GM06990 (cell line): ENCODE measurements at regions not wholly inside any gene's neighbourhood (a gene's known extent, or its start where the extent isn't known, plus 50 kb on each side); places are given as distances from the start of the nearest gene placed in this dataset.

Source experiments
- DNase-seq: peaks from one replicate; pipeline ENCODE4 v3.0.0-alpha.2; 2011; ENCODE audit not compliant: insufficient read length; ENCODE audit errors: extremely low read depth
- H3K27me3 ChIP-seq: replicated peaks from 2 replicates; pipeline ENCODE4 v1.6.0; 2011; ENCODE audit warnings: low read length; ENCODE audit not compliant: control insufficient read depth, insufficient read depth
- H3K36me3 ChIP-seq: 2 replicates; pipeline ENCODE4 v1.5.1; 2011; ENCODE audit warnings: low read length; ENCODE audit not compliant: control insufficient read depth, insufficient read depth
- H3K4me3 ChIP-seq: replicated peaks from 2 replicates; pipeline ENCODE4 v1.5.1; 2011; ENCODE audit warnings: low read depth, mild to moderate bottlenecking, control low read depth, low read length
- TF ChIP-seq, protein P1 (sequence below): IDR thresholded peaks from 2 replicates; pipeline ENCODE4 v1.5.1; 2011; ENCODE audit warnings: low read length, control low read depth, mild to moderate bottlenecking, inconsistent platforms; ENCODE audit not compliant: insufficient read depth, poor library complexity, severe bottlenecking

DNA sequence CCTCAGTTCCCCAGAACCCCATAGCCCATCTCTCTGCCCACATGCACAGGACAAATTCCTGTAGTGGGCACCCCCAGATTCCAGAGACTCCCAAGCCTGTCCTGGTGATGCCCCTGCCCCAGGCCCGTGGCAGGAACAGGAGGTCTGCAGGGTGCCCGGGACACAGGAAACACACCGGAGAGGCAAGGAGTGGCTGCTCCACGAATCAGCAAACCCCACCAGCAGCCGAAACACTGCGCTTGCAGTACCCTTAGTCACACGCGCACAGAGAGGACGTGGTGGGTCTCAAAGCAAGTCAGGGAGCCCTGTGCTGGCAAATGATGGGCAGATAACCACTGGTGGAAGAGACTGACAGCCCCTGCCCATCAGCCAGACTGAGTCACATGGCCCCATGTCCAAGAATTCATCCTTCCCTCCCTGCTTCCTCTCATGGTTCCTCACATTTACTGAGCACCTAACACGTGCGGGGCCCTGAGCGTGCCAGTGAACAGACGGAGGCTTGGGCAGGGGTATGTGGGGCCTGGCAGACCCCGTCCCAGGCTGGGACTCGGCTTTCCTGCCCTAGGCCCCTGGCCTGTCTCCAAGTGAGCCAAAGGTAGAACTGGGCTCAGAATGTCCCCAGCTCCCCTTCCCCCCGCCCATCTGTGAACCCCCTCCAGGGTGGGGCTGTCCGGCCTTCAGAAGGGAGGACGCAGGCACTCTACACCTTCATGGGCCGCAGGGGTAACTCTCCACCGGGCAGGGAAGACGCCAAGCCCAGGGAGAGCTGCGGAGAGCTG is 130.4 kb upstream of the IQSEC1 start:
- no peaks in the 10 kb centered on the region for H3K36me3 ChIP-seq
- no peak for DNase-seq
- H3K27me3 ChIP-seq = no peaks in the 10 kb centered on the region; the same call in 1 of the 2 replicates
- TF ChIP-seq, protein P1, sequence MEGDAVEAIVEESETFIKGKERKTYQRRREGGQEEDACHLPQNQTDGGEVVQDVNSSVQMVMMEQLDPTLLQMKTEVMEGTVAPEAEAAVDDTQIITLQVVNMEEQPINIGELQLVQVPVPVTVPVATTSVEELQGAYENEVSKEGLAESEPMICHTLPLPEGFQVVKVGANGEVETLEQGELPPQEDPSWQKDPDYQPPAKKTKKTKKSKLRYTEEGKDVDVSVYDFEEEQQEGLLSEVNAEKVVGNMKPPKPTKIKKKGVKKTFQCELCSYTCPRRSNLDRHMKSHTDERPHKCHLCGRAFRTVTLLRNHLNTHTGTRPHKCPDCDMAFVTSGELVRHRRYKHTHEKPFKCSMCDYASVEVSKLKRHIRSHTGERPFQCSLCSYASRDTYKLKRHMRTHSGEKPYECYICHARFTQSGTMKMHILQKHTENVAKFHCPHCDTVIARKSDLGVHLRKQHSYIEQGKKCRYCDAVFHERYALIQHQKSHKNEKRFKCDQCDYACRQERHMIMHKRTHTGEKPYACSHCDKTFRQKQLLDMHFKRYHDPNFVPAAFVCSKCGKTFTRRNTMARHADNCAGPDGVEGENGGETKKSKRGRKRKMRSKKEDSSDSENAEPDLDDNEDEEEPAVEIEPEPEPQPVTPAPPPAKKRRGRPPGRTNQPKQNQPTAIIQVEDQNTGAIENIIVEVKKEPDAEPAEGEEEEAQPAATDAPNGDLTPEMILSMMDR = no peak
- H3K4me3 ChIP-seq = no peak overlapping the region

DNA sequence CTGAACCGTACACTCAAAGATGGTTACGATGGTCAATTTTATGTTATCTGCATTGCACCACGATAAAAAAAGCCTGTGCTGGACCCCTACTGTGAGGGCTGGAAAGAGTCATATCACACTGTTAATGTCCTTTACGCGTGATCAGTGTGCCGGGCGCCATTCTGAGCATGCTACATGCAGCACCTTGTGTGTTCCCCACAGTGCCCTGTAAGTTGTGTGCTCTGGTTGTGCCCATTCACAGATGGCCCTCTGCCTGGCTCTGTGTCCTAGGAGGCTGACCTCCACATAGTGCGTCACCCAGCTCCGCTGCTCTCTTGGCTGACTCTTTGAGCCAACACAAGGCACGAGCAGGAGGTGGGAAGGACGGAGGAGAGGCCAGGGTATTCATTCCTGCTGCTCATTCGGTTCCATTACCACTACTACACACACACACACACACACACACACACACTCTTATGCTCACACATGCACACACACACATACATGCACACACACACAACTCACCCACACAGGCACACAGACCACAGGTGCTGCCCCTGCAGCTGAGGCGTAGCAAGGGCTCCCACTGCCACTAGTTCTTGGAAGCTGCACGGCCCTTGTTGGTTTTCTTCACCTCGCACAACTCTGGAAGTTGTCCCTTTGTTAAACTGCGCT is 129.6 kb upstream of the IQSEC1 start:
- H3K4me3 ChIP-seq = no peak overlapping the region
- TF ChIP-seq, protein P1 = no peak
- H3K36me3 ChIP-seq = no peaks in the 10 kb centered on the region
- H3K27me3 ChIP-seq = no peaks in the 10 kb centered on the region; the same call in 1 of the 2 replicates
- DNase-seq = no peak

- H3K27me3 ChIP-seq = peaks cover 1% of the 10 kb centered on the region; the same call in 1 of the 2 replicates
- TF ChIP-seq, protein P1 = no peak
- H3K4me3 ChIP-seq = no peak overlapping the region
- DNase-seq = no peak
- H3K36me3 ChIP-seq = no peaks in the 10 kb centered on the region
Measured at GRCh38 chr3:13201851-13202250, 128.6 kb upstream of the IQSEC1 start.

DNA sequence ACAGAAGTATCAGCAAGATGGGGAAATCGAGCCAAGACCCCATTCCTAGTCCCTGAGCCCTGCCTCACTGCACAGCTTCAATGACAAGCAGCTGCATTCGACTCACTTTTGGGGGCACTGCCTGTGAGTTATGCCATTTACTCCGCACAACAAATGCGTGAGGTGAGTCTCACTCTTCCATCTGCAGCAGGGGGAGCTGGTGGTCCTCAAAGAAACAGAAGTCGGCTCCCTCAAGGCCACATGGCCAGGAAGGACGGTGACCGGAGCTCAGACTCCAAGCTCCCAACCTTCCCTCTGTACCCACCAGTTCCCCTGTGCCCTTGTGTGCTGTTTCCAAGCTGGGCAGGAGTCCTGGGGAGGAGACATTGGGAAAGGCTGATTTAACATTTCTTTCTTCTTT is 127.7 kb upstream of the IQSEC1 start:
- no peaks in the 10 kb centered on the region for H3K36me3 ChIP-seq
- TF ChIP-seq, protein P1 = no peak
- DNase-seq = no peak

GRCh38 chr3:13200465-13200864 is 127.2 kb upstream of the IQSEC1 start:
- H3K36me3 ChIP-seq = no peaks in the 10 kb centered on the region
- H3K27me3 ChIP-seq = peaks cover 1% of the 10 kb centered on the region
- DNase-seq = no peak
- TF ChIP-seq, protein P1 = no peak
- no peak overlapping the region for H3K4me3 ChIP-seq

More for the DNA sequence above, 127.7 kb upstream of the IQSEC1 start:
- H3K4me3 ChIP-seq = no peak overlapping the region
- peaks cover 1% of the 10 kb centered on the region; the same call in 1 of the 2 replicates for H3K27me3 ChIP-seq
